ENCODE measurements at regions not wholly inside any gene's neighbourhood (a gene's known extent, or its start where the extent isn't known, plus 50 kb on each side); places are given as distances from the start of the nearest gene placed in this dataset.

GRCh38 chr9:115333277-115334070 lies 215.5 kb upstream of the TNC start (continued):
- no peak for TF ChIP-seq ATF6 (CRISPR knock-in tag; IDR thresholded peaks at IDR 0.05)
- TF ChIP-seq ARID4B (CRISPR knock-in tag; IDR thresholded peaks at IDR 0.05; ENCODE audit: borderline replicate concordance): no peak
- no peak for TF ChIP-seq ETV6 (CRISPR knock-in tag; IDR thresholded peaks at IDR 0.05)
- TF ChIP-seq, protein P1, sequence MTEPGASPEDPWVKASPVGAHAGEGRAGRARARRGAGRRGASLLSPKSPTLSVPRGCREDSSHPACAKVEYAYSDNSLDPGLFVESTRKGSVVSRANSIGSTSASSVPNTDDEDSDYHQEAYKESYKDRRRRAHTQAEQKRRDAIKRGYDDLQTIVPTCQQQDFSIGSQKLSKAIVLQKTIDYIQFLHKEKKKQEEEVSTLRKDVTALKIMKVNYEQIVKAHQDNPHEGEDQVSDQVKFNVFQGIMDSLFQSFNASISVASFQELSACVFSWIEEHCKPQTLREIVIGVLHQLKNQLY (CRISPR knock-in tag; IDR thresholded peaks at IDR 0.05): no peak
- no peak for TF ChIP-seq FOXJ3 (CRISPR knock-in tag; IDR thresholded peaks at IDR 0.05; ENCODE audit: borderline replicate concordance)
- TF ChIP-seq TP53 (CRISPR knock-in tag; IDR thresholded peaks at IDR 0.05): no peak
- no peak for TF ChIP-seq TEAD1 (CRISPR knock-in tag; IDR thresholded peaks at IDR 0.05)
- no peak for TF ChIP-seq NR1H2 (CRISPR knock-in tag; IDR thresholded peaks at IDR 0.05)

DNA sequence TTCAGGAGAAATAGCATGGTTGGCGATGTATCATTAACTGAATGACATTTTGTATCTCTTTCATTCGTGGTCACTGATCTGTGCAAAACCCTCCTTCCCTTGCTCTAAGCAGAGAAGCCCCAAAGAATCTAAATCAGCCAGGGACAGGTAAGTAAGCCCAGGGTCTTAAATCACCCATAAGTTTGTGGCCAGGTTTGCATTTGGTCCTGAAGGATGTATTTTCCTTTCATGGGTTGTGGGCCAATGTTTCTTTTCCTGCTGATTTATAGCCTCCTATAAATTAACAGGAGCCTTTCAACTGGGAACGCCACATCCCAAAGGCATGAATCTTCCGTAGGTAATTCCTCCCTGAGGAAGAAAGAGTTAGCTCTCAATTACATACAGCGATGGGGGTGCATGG lies 217.5 kb upstream of the TNC start:
- ATAC-seq: no peak
- H3K4me1 Mint-ChIP-seq: no peaks in the 10 kb centered on the region

DNA sequence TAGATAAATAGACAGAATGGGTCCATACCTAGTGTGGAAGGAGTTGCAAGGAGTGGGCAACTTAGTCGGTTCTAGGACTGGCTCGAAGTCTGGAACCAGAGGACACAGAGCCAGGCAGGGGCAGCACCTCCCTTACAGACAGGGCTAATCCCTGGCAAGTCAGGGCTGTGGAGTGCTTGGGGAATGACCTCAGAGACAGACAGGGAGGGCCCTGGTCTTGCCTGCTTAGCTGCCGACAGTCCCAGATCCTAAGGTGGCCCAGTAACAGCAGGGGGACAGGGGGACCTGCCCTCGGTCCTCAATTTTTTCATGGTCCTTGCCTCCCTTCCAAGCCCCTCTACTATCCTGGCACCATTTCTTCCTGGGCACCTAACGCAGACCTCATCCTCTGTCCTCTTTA lies 222.4 kb upstream of the TNC start:
- Mint-ChIP-seq H3K27ac (no peak overlapping the region), H3K4me1 (peaks cover 11% of the 10 kb centered on the region), H3K27me3 (ENCODE audit: low read depth) (no peaks in the 10 kb centered on the region), H3K36me3 (0 out of 2 replicates have a peak, but pooled peaks cover 2% of the 10 kb centered on the region), H3K9me3 (peaks cover 7% of the 10 kb centered on the region; the same call in 1 of the 2 replicates), H3K4me3 (no peak overlapping the region)
- DNase-seq (ENCODE audit: low spot score) (no peak), ATAC-seq (no peak; the same call in 1 of the 2 replicates)
- CTCF ChIA-PET: no interaction called here
- POLR2A ChIA-PET: no interaction called here
- no peak for TF ChIP-seq ZNF317 (CRISPR knock-in tag; IDR thresholded peaks at IDR 0.05; ENCODE audit: borderline replicate concordance, low read depth)
- TF ChIP-seq, protein P2, sequence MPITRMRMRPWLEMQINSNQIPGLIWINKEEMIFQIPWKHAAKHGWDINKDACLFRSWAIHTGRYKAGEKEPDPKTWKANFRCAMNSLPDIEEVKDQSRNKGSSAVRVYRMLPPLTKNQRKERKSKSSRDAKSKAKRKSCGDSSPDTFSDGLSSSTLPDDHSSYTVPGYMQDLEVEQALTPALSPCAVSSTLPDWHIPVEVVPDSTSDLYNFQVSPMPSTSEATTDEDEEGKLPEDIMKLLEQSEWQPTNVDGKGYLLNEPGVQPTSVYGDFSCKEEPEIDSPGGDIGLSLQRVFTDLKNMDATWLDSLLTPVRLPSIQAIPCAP (CRISPR knock-in tag; IDR thresholded peaks at IDR 0.05): no peak
- TF ChIP-seq, protein P3, sequence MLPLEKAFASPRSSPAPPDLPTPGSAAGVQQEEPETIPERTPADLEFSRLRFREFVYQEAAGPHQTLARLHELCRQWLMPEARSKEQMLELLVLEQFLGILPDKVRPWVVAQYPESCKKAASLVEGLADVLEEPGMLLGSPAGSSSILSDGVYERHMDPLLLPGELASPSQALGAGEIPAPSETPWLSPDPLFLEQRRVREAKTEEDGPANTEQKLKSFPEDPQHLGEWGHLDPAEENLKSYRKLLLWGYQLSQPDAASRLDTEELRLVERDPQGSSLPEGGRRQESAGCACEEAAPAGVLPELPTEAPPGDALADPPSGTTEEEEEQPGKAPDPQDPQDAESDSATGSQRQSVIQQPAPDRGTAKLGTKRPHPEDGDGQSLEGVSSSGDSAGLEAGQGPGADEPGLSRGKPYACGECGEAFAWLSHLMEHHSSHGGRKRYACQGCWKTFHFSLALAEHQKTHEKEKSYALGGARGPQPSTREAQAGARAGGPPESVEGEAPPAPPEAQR (CRISPR knock-in tag; IDR thresholded peaks at IDR 0.05): no peak
- no peak for TF ChIP-seq TP53 (CRISPR knock-in tag; IDR thresholded peaks at IDR 0.05)
- TF ChIP-seq, protein P4, sequence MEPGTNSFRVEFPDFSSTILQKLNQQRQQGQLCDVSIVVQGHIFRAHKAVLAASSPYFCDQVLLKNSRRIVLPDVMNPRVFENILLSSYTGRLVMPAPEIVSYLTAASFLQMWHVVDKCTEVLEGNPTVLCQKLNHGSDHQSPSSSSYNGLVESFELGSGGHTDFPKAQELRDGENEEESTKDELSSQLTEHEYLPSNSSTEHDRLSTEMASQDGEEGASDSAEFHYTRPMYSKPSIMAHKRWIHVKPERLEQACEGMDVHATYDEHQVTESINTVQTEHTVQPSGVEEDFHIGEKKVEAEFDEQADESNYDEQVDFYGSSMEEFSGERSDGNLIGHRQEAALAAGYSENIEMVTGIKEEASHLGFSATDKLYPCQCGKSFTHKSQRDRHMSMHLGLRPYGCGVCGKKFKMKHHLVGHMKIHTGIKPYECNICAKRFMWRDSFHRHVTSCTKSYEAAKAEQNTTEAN (CRISPR knock-in tag; IDR thresholded peaks at IDR 0.05): no peak
- TF ChIP-seq GRHL2 (CRISPR knock-in tag; IDR thresholded peaks at IDR 0.05; ENCODE audit: insufficient replicate concordance, severe bottlenecking): no peak
- TF ChIP-seq CREM (CRISPR knock-in tag; IDR thresholded peaks at IDR 0.05): no peak
- no peak for TF ChIP-seq NFATC4 (CRISPR knock-in tag; IDR thresholded peaks at IDR 0.05)
- no peak for TF ChIP-seq ZNF671 (CRISPR knock-in tag; IDR thresholded peaks at IDR 0.05)
- no peak for TF ChIP-seq NR3C1 (CRISPR knock-in tag; conservative IDR thresholded peaks at IDR 0.05; ENCODE audit: low read depth)
- no peak for TF ChIP-seq ELF4 (CRISPR knock-in tag; IDR thresholded peaks at IDR 0.05; ENCODE audit: low read depth)

More for the DNA sequence above, 217.5 kb upstream of the TNC start:
- ChIA-PET CTCF (no interaction called here), POLR2A (no interaction called here)
- H3K36me3 Mint-ChIP-seq: 0 out of 2 replicates have a peak, but pooled peaks cover 2% of the 10 kb centered on the region
- no peak for DNase-seq (ENCODE audit: low spot score)
- H3K9me3 Mint-ChIP-seq: peaks cover 7% of the 10 kb centered on the region; the same call in 1 of the 2 replicates
- H3K27me3 Mint-ChIP-seq (ENCODE audit: low read depth): no peaks in the 10 kb centered on the region
- H3K4me3 Mint-ChIP-seq: no peak overlapping the region
- H3K27ac Mint-ChIP-seq: no peak overlapping the region
- TF ChIP-seq NFE2L1 (CRISPR knock-in tag; IDR thresholded peaks at IDR 0.05) (no peak), ERG (CRISPR knock-in tag; IDR thresholded peaks at IDR 0.05) (no peak)
